HL-60 (cell line): ENCODE measurements at regions not wholly inside any gene's neighbourhood (a gene's known extent, or its start where the extent isn't known, plus 50 kb on each side); places are given as distances from the start of the nearest gene placed in this dataset.

Experiments used
- POLR2AphosphoS5 ChIP-seq: IDR thresholded peaks from 2 replicates; pipeline ENCODE4 v1.6.1; 2012; ENCODE audit warnings: low read depth
- TF ChIP-seq, protein P1 (sequence below): IDR thresholded peaks from one replicate; pipeline ENCODE4 v1.5.1; 2011; ENCODE audit warnings: low read length, control low read depth, inconsistent platforms; ENCODE audit not compliant: insufficient read depth
- TF ChIP-seq, protein P2 (sequence below): IDR thresholded peaks from 2 replicates; pipeline ENCODE4 v1.6.1; 2012; ENCODE audit warnings: low read depth; ENCODE audit not compliant: insufficient replicate concordance

DNA sequence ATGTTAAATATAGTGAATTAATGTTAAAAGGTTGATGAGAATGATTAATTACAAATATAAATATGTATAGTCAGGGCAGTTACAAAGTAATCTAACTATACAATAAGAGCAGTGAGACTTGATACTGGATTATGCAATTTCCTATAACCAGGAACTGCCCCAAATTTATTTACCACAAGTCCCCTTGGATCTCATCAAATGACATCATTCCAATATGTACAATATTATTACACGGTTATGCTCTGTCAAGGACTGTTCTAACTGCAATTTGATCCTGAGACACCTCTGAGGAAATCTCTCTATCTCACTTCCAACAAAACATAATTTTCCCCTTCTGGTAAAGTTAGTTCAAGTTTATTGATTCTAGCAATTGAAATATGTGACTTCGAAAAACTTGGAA, 917.6 kb downstream of the NCAM2 start:
- TF ChIP-seq, protein P1, sequence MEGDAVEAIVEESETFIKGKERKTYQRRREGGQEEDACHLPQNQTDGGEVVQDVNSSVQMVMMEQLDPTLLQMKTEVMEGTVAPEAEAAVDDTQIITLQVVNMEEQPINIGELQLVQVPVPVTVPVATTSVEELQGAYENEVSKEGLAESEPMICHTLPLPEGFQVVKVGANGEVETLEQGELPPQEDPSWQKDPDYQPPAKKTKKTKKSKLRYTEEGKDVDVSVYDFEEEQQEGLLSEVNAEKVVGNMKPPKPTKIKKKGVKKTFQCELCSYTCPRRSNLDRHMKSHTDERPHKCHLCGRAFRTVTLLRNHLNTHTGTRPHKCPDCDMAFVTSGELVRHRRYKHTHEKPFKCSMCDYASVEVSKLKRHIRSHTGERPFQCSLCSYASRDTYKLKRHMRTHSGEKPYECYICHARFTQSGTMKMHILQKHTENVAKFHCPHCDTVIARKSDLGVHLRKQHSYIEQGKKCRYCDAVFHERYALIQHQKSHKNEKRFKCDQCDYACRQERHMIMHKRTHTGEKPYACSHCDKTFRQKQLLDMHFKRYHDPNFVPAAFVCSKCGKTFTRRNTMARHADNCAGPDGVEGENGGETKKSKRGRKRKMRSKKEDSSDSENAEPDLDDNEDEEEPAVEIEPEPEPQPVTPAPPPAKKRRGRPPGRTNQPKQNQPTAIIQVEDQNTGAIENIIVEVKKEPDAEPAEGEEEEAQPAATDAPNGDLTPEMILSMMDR: no peak
- TF ChIP-seq, protein P2, sequence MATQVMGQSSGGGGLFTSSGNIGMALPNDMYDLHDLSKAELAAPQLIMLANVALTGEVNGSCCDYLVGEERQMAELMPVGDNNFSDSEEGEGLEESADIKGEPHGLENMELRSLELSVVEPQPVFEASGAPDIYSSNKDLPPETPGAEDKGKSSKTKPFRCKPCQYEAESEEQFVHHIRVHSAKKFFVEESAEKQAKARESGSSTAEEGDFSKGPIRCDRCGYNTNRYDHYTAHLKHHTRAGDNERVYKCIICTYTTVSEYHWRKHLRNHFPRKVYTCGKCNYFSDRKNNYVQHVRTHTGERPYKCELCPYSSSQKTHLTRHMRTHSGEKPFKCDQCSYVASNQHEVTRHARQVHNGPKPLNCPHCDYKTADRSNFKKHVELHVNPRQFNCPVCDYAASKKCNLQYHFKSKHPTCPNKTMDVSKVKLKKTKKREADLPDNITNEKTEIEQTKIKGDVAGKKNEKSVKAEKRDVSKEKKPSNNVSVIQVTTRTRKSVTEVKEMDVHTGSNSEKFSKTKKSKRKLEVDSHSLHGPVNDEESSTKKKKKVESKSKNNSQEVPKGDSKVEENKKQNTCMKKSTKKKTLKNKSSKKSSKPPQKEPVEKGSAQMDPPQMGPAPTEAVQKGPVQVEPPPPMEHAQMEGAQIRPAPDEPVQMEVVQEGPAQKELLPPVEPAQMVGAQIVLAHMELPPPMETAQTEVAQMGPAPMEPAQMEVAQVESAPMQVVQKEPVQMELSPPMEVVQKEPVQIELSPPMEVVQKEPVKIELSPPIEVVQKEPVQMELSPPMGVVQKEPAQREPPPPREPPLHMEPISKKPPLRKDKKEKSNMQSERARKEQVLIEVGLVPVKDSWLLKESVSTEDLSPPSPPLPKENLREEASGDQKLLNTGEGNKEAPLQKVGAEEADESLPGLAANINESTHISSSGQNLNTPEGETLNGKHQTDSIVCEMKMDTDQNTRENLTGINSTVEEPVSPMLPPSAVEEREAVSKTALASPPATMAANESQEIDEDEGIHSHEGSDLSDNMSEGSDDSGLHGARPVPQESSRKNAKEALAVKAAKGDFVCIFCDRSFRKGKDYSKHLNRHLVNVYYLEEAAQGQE: no peak
- no peak for TF ChIP-seq POLR2AphosphoS5
